ENCODE measurements at regions not wholly inside any gene's neighbourhood (a gene's known extent, or its start where the extent isn't known, plus 50 kb on each side); places are given as distances from the start of the nearest gene placed in this dataset.
"Not testable (repeated sequence)": the region's sequence is repeated elsewhere in the genome, so short reads cannot be mapped to it uniquely, and the experiment has no call there.

DNA sequence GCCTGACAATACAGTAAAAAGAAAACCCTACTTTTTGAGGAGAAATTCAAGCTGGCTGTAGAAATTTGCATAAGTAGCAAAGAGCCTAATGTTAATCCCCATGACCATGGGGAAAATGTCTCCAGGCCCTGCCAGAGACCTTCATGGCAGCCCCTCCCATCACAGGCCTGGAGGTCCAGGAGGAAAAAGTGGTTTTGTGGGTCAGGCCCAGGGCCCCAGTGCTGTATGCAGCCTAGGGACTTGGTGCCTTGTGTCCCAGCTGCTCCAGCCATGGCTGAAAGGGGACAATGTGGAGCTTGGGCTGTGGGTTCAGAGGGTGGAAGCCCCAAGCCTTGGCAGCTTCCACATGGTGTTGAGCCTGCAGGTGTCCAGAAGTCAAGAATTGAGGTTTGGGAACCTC lies 813.2 kb downstream of the TMTC2 start:
- H3K4ac ChIP-seq (ENCODE audit: low read depth, low read length); H3K4me2 ChIP-seq (ENCODE audit: low read length); H3K27ac ChIP-seq (ENCODE audit: low read depth, low read length): not testable (repeated sequence)

DNA sequence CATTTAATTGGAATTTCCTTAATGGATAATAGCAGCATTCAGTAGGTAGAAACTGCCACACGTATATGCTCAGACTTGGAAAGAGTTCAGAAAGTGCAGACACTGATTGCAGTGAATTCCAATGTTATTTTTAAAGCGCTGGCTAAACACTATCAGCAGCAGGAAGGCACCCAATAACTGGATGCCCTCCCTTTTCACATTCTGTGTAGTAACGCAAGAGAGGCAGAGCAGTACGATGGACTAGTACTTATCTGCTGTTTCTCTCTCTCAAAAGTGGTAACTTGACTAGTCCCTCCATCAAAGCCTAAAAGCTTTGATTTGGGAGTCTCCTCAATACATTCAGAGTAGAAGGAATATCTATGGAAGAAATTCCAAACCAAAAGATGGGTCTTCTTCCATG lies 791.0 kb downstream of the TMTC2 start:
- H3K4me2 ChIP-seq (ENCODE audit: low read length), result no peak overlapping the region
- H3K56ac ChIP-seq (ENCODE audit: low read length), result no peak overlapping the region
- no peaks in the 10 kb centered on the region for H3K79me2 ChIP-seq (ENCODE audit: control insufficient read depth, insufficient read depth, low read length)
- no peaks in the 10 kb centered on the region for H3K36me3 ChIP-seq (ENCODE audit: control insufficient read depth, insufficient read depth, low read length)
- DNase-seq, result no peak
- no CpG with 5 or more reads among the region's 4 CpGs for WGBS (ENCODE audit: extremely low coverage, insufficient coverage, low lambda C conversion rate)
- no peaks in the 10 kb centered on the region for H3K79me1 ChIP-seq (ENCODE audit: low read length)
- no peak overlapping the region for H3K9ac ChIP-seq (ENCODE audit: low read length)
- no peak overlapping the region for H2BK120ac ChIP-seq (ENCODE audit: low read depth, low read length)
- H2BK5ac ChIP-seq (ENCODE audit: low read length), result no peak overlapping the region
- no peak overlapping the region for H4K8ac ChIP-seq (ENCODE audit: low read depth, low read length)
- no peak overlapping the region for H3K4me3 ChIP-seq (ENCODE audit: low read length)
- no peak overlapping the region for H3K27ac ChIP-seq (ENCODE audit: low read depth, low read length)
- H4K5ac ChIP-seq (ENCODE audit: low read length), result no peak overlapping the region
- H3K4ac ChIP-seq (ENCODE audit: low read depth, low read length), result no peak overlapping the region
- H3K27me3 ChIP-seq (ENCODE audit: insufficient read depth, low read length, poor library complexity), result no peaks in the 10 kb centered on the region
- no peak overlapping the region for H2AK5ac ChIP-seq (ENCODE audit: low read length)
- no peaks in the 10 kb centered on the region for H3K4me1 ChIP-seq (ENCODE audit: control insufficient read depth, low read depth, low read length)
- no peak overlapping the region for H3K23ac ChIP-seq (ENCODE audit: low read length)
- H3K18ac ChIP-seq (ENCODE audit: low read length), result no peak overlapping the region
- no peak overlapping the region for H2BK15ac ChIP-seq (replicated peaks; ENCODE audit: low read depth)

More for the DNA sequence above, 813.2 kb downstream of the TMTC2 start:
- not testable (repeated sequence) for H2BK120ac ChIP-seq (ENCODE audit: low read depth, low read length); H2AK5ac ChIP-seq (ENCODE audit: low read length); H3K23ac ChIP-seq (ENCODE audit: low read length); H3K27me3 ChIP-seq (ENCODE audit: insufficient read depth, low read length, poor library complexity); H3K4me1 ChIP-seq (ENCODE audit: control insufficient read depth, low read depth, low read length); H3K4me3 ChIP-seq (ENCODE audit: low read length); H3K18ac ChIP-seq (ENCODE audit: low read length); H2BK5ac ChIP-seq (ENCODE audit: low read length); H3K56ac ChIP-seq (ENCODE audit: low read length); H2BK15ac ChIP-seq (replicated peaks; ENCODE audit: low read depth); H4K5ac ChIP-seq (ENCODE audit: low read length); H3K36me3 ChIP-seq (ENCODE audit: control insufficient read depth, insufficient read depth, low read length); H3K79me2 ChIP-seq (ENCODE audit: control insufficient read depth, insufficient read depth, low read length); H3K9ac ChIP-seq (ENCODE audit: low read length); H4K8ac ChIP-seq (ENCODE audit: low read depth, low read length); H3K79me1 ChIP-seq (ENCODE audit: low read length); DNase-seq

DNA sequence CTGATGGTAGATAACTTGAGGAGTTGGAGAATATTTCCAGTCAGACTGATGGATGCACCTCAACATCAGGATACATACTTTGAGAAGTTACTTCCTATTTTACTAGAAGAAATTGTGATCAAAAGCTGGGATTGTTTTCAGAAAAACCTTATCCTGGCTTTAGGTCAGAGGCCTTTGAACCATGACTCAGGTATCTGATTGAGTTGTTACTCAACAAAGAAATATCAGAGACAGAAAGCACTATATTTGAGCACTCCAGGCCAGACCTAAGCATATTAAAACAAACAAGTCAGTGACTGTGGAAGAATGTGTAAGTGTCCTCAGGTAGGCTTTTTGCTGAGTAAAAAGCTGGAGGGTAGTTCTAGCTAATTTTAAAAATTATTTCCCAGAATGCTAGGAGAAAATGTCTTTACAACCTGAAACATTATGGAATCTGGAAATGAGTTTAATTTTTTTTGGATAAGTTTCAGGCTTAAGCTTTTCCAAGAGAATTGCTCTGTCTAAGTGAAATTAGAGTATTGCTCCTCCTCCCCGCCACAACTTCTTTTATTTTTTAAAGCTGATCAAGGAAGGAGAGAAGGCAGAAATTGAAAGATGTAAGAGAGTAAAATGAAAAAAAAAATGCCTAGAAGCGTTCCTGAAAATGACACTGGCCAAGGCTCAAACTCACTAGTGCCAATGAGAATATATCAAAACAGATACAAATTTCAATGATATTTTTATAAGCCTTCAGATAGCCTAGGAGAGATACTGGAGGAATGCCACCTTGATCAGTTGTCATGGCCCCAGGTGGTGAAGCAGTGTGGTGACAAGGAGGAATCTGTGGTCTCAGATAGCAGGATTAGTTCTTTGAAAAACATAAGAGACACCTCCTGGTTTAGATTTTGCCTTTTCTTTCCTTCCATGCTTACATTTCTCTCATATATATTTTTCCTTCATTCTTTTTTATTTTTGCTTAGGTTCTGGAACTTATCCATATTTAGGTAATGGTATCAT lies 790.3 kb downstream of the TMTC2 start:
- H3K27ac ChIP-seq (ENCODE audit: low read depth, low read length), result no peak overlapping the region

DNA sequence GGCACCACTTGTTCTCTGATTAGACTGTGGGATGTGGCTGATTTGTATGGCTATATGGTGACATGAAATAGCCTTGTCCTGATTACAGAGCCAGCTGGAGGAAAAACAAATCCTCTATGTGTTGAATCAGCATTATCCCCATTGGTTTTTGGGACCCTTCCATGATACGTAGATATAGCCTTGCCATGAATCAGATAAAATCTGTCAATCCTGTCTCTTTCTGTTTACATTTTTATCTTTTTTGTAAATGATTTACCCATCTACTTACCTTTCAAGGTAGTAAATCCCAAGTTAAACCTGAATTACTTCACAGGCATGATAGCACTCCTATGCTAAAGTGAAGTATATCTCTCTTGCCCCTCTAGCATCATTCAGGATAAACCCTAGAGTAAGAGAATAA lies 789.3 kb downstream of the TMTC2 start:
- Histone ChIP-seq H2BK120ac (ENCODE audit: low read depth, low read length) (no peak overlapping the region), H3K9ac (ENCODE audit: low read length) (no peak overlapping the region), H3K4me3 (ENCODE audit: low read length) (no peak overlapping the region), H3K27me3 (ENCODE audit: insufficient read depth, low read length, poor library complexity) (peaks cover 2% of the 10 kb centered on the region), H3K79me1 (ENCODE audit: low read length) (no peaks in the 10 kb centered on the region), H3K4me2 (ENCODE audit: low read length) (no peak overlapping the region), H2BK5ac (ENCODE audit: low read length) (no peak overlapping the region), H3K79me2 (ENCODE audit: control insufficient read depth, insufficient read depth, low read length) (no peaks in the 10 kb centered on the region), H2AK5ac (ENCODE audit: low read length) (no peak overlapping the region), H3K18ac (ENCODE audit: low read length) (no peak overlapping the region), H4K5ac (ENCODE audit: low read length) (no peak overlapping the region), H3K56ac (ENCODE audit: low read length) (no peak overlapping the region), H4K8ac (ENCODE audit: low read depth, low read length) (no peak overlapping the region), H3K36me3 (ENCODE audit: control insufficient read depth, insufficient read depth, low read length) (no peaks in the 10 kb centered on the region), H3K23ac (ENCODE audit: low read length) (no peak overlapping the region), H3K4ac (ENCODE audit: low read depth, low read length) (no peak overlapping the region), H2BK15ac (replicated peaks; ENCODE audit: low read depth) (no peak overlapping the region), H3K27ac (ENCODE audit: low read depth, low read length) (no peak overlapping the region), H3K4me1 (ENCODE audit: control insufficient read depth, low read depth, low read length) (no peaks in the 10 kb centered on the region)
- DNase-seq, result peak; percentile 13
- no CpG with 5 or more reads among the region's 1 CpG for WGBS (ENCODE audit: extremely low coverage, insufficient coverage, low lambda C conversion rate)

More for the DNA sequence above, 790.3 kb downstream of the TMTC2 start:
- no peak overlapping the region for H3K4ac ChIP-seq (ENCODE audit: low read depth, low read length)
- no peak overlapping the region for H3K9ac ChIP-seq (ENCODE audit: low read length)
- no peaks in the 10 kb centered on the region for H3K4me1 ChIP-seq (ENCODE audit: control insufficient read depth, low read depth, low read length)
- H3K18ac ChIP-seq (ENCODE audit: low read length), result no peak overlapping the region
- no peak overlapping the region for H3K4me3 ChIP-seq (ENCODE audit: low read length)
- H4K5ac ChIP-seq (ENCODE audit: low read length), result no peak overlapping the region
- no peak overlapping the region for H2AK5ac ChIP-seq (ENCODE audit: low read length)
- no peak overlapping the region for H2BK120ac ChIP-seq (ENCODE audit: low read depth, low read length)
- H3K27me3 ChIP-seq (ENCODE audit: insufficient read depth, low read length, poor library complexity), result peaks cover 2% of the 10 kb centered on the region
- peak; percentile 27 for DNase-seq
- H3K79me2 ChIP-seq (ENCODE audit: control insufficient read depth, insufficient read depth, low read length), result no peaks in the 10 kb centered on the region
- no peak overlapping the region for H2BK15ac ChIP-seq (replicated peaks; ENCODE audit: low read depth)
- no peak overlapping the region for H4K8ac ChIP-seq (ENCODE audit: low read depth, low read length)
- H3K79me1 ChIP-seq (ENCODE audit: low read length), result no peaks in the 10 kb centered on the region
- H3K4me2 ChIP-seq (ENCODE audit: low read length), result no peak overlapping the region
- H2BK5ac ChIP-seq (ENCODE audit: low read length), result no peak overlapping the region
- no peak overlapping the region for H3K56ac ChIP-seq (ENCODE audit: low read length)
- no CpG with 5 or more reads among the region's 2 CpGs for WGBS (ENCODE audit: extremely low coverage, insufficient coverage, low lambda C conversion rate)
- no peak overlapping the region for H3K23ac ChIP-seq (ENCODE audit: low read length)
- H3K36me3 ChIP-seq (ENCODE audit: control insufficient read depth, insufficient read depth, low read length), result no peaks in the 10 kb centered on the region

DNA sequence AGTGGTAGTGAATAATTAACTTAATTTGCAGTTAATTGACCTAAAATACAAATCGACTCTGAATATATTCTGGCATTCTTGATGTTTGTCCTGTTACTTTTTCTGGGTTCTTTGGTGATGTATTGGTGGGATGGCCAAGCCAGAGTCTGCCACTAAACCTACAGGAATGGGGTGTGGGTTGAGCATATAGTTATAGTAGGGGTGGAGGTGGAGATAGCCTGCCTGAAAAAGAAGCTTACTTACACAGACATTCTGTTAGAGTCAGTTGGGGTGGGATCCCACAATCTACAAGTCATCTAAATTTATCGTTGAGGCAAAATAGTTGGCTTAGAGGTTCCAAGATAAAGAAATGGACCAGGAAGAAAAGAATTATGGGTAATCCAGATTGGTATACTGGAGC lies 787.7 kb downstream of the TMTC2 start:
- no peak overlapping the region for H3K4ac ChIP-seq (ENCODE audit: low read depth, low read length)
- no peaks in the 10 kb centered on the region for H3K79me2 ChIP-seq (ENCODE audit: control insufficient read depth, insufficient read depth, low read length)
- no peak overlapping the region for H2BK120ac ChIP-seq (ENCODE audit: low read depth, low read length)
- no peak overlapping the region for H3K18ac ChIP-seq (ENCODE audit: low read length)
- no peaks in the 10 kb centered on the region for H3K79me1 ChIP-seq (ENCODE audit: low read length)
- no peak overlapping the region for H2BK15ac ChIP-seq (replicated peaks; ENCODE audit: low read depth)
- no peak overlapping the region for H3K56ac ChIP-seq (ENCODE audit: low read length)
- H3K4me3 ChIP-seq (ENCODE audit: low read length), result no peak overlapping the region
- H4K8ac ChIP-seq (ENCODE audit: low read depth, low read length), result no peak overlapping the region
- H3K36me3 ChIP-seq (ENCODE audit: control insufficient read depth, insufficient read depth, low read length), result no peaks in the 10 kb centered on the region
- no peak overlapping the region for H2BK5ac ChIP-seq (ENCODE audit: low read length)
- no peaks in the 10 kb centered on the region for H3K4me1 ChIP-seq (ENCODE audit: control insufficient read depth, low read depth, low read length)
- no peak overlapping the region for H3K9ac ChIP-seq (ENCODE audit: low read length)
- WGBS (ENCODE audit: extremely low coverage, insufficient coverage, low lambda C conversion rate), result no CpG with 5 or more reads among the region's 2 CpGs
- peaks cover 2% of the 10 kb centered on the region for H3K27me3 ChIP-seq (ENCODE audit: insufficient read depth, low read length, poor library complexity)
- no peak overlapping the region for H2AK5ac ChIP-seq (ENCODE audit: low read length)
- DNase-seq, result no peak
- H4K5ac ChIP-seq (ENCODE audit: low read length), result no peak overlapping the region
- no peak overlapping the region for H3K4me2 ChIP-seq (ENCODE audit: low read length)
- no peak overlapping the region for H3K23ac ChIP-seq (ENCODE audit: low read length)
- H3K27ac ChIP-seq (ENCODE audit: low read depth, low read length), result no peak overlapping the region
